ENCODE measurements at regions not wholly inside any gene's neighbourhood (a gene's known extent, or its start where the extent isn't known, plus 50 kb on each side); places are given as distances from the start of the nearest gene placed in this dataset.

- Histone ChIP-seq H3K9ac (ENCODE audit: insufficient read depth, low read length, poor library complexity, severe bottlenecking) (no peak overlapping the region), H3K4me1 (ENCODE audit: control insufficient read depth in 1 of 2, insufficient read depth in 2 of 2, low read length in 2 of 2) (no peaks in the 10 kb centered on the region), H3K4me2 (replicated peaks; ENCODE audit: extremely low read depth, low read length, poor library complexity, severe bottlenecking) (no peak overlapping the region), H3K9me3 (replicated peaks in 1 of 2; ENCODE audit: control insufficient read depth in 1 of 2, insufficient read depth in 1 of 2, low read length in 2 of 2) (no peaks in the 10 kb centered on the region), H3K79me2 (ENCODE audit: insufficient read depth, low read length) (no peaks in the 10 kb centered on the region), H3K4me3 (replicated peaks in 1 of 3; ENCODE audit: low read depth in 2 of 3, low read length in 3 of 3) (no peak overlapping the region), H3K36me3 (replicated peaks in 1 of 2; ENCODE audit: control insufficient read depth in 1 of 2, insufficient read depth in 2 of 2, low read length in 2 of 2) (no peaks in the 10 kb centered on the region), H2AFZ (ENCODE audit: insufficient read depth, low read depth, low read length, poor library complexity, severe bottlenecking) (no peak overlapping the region), H4K20me1 (ENCODE audit: insufficient read depth, low read length) (no peaks in the 10 kb centered on the region), H3K27me3 (ENCODE audit: control insufficient read depth in 2 of 2, insufficient read depth in 2 of 2, low read length in 2 of 2) (no peaks in the 10 kb centered on the region), H3K27ac (ENCODE audit: low read depth in 1 of 2, low read length in 2 of 2) (no peak overlapping the region)
- DNase-seq, result no peak
- peaks cover 0 to 1% (median 0%) of the 10 kb centered on the region in 3 donors for H3K27me3 Mint-ChIP-seq (ENCODE audit: low read depth in 3 of 3)
- no peak for TF ChIP-seq CTCF (IDR thresholded peaks at IDR 0.05)
- H3K4me3 Mint-ChIP-seq, result no peak overlapping the region
- no CpG with 5 or more reads among the region's 4 CpGs for WGBS (ENCODE audit: insufficient coverage)
- intact Hi-C loops (cut with micrococcal nuclease), result no loop called here
- peaks cover 0 to 4% (median 0%) of the 10 kb centered on the region in 7 donors for H3K9me3 Mint-ChIP-seq
- H3K36me3 Mint-ChIP-seq, result no peaks in the 10 kb centered on the region
- no peak overlapping the region for H3K27ac Mint-ChIP-seq
- H3K4me1 Mint-ChIP-seq, result no peaks in the 10 kb centered on the region
Measured at GRCh38 chr4:64559571-64559970, 150.3 kb upstream of the TECRL start.

GRCh38 chr4:64551125-64551524 is 141.9 kb upstream of the TECRL start:
- Histone ChIP-seq H3K9me3 (replicated peaks in 1 of 2; ENCODE audit: control insufficient read depth in 1 of 2, insufficient read depth in 1 of 2, low read length in 2 of 2) (no peaks in the 10 kb centered on the region), H3K27ac (ENCODE audit: low read depth in 1 of 2, low read length in 2 of 2) (no peak overlapping the region), H4K20me1 (ENCODE audit: insufficient read depth, low read length) (no peaks in the 10 kb centered on the region), H3K9ac (ENCODE audit: insufficient read depth, low read length, poor library complexity, severe bottlenecking) (no peak overlapping the region), H2AFZ (ENCODE audit: insufficient read depth, low read depth, low read length, poor library complexity, severe bottlenecking) (no peak overlapping the region), H3K4me1 (ENCODE audit: control insufficient read depth in 1 of 2, insufficient read depth in 2 of 2, low read length in 2 of 2) (no peaks in the 10 kb centered on the region), H3K36me3 (replicated peaks in 1 of 2; ENCODE audit: control insufficient read depth in 1 of 2, insufficient read depth in 2 of 2, low read length in 2 of 2) (no peaks in the 10 kb centered on the region), H3K4me2 (replicated peaks; ENCODE audit: extremely low read depth, low read length, poor library complexity, severe bottlenecking) (no peak overlapping the region), H3K4me3 (replicated peaks in 1 of 3; ENCODE audit: low read depth in 2 of 3, low read length in 3 of 3) (no peak overlapping the region), H3K27me3 (ENCODE audit: control insufficient read depth in 2 of 2, insufficient read depth in 2 of 2, low read length in 2 of 2) (no peaks in the 10 kb centered on the region), H3K79me2 (ENCODE audit: insufficient read depth, low read length) (no peaks in the 10 kb centered on the region)
- no peak for DNase-seq
- Mint-ChIP-seq H3K4me3 (no peak overlapping the region), H3K27me3 (ENCODE audit: low read depth in 3 of 3) (no peaks in the 10 kb centered on the region), H3K36me3 (no peaks in the 10 kb centered on the region), H3K27ac (no peak overlapping the region), H3K4me1 (no peaks in the 10 kb centered on the region), H3K9me3 (no peaks in the 10 kb centered on the region)
- no peak for TF ChIP-seq CTCF (IDR thresholded peaks at IDR 0.05)
- intact Hi-C loops (cut with micrococcal nuclease), result no loop called here

All from CD14-positive monocyte (primary cell).